Stimulated activated CD8-positive, alpha-beta memory T cell treated with anti-CD3 and anti-CD28 coated beads, Interleukin-7, amount 100 ng/mL, for 4 hours (primary cell): ENCODE measurements at regions not wholly inside any gene's neighbourhood (a gene's known extent, or its start where the extent isn't known, plus 50 kb on each side); places are given as distances from the start of the nearest gene placed in this dataset.

Experiments used
- DNase-seq, 2 donors: peaks; one replicate each; pipeline ENCODE4 v3.0.0-alpha.2; 2020; ENCODE audit warnings: low read depth in 2 of 2

DNA sequence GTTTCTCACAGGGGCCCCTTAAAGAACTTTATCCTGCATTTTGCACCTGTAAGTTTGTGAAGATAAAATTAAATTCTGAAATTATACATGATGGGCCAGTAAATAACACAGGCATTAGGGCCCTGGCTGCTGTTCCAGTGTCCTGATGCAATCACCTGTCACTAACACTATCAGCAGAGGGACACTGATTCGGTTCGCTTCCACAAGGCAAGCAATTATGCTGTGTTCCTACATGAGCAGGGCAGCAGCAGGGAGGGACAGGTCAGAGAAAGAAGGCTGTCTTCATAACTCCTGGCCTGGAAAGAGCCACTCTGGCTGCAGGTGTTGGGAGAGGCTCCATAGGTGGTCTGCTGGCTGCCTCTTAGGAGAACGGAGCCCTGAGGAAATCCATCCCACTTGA is 487.3 kb downstream of the MID1IP1 start:
- DNase-seq = no peak

DNA sequence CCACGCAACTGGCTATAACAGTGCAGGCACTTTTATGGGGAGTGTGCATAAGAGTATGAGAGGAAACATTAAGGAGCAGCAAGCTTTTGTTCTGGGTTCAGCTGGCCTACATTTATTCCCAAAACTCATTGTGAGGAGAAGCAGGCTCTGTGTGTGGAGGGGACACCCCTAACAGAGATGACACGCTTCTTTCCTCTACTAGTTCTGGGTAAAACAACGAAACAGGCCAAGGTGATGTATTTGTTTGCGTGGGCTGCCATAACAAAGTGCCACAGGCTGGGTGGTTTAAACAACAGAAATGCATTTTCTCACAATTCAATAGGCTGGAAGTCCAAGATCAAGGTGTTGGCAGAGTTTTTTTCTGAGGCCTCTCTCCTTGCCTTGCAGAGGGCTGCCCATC is 488.6 kb downstream of the MID1IP1 start:
- no peak for DNase-seq

DNA sequence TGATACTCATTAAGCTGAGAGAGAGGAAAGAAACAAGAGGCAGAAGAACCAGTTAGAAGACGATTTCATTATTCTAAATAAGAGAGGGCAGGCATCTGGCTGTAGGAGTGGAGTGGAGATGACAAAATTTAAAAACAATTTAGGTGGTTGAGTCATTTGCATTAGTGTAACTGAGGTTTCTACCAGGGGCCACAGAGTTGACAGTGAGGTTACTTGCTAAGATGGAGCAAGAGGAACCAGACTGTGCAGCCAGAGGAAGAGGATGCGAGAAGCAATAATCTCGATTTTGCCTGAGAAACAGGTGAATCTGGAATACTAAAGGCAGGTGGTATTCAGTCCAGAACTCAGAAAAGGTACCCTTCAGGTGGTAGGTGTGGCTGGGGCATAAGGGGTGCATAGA is 491.9 kb downstream of the MID1IP1 start:
- DNase-seq = no peak

- no peak for DNase-seq
Measured at GRCh38 chrX:39296472-39296871, 495.2 kb downstream of the MID1IP1 start.

GRCh38 chrX:39298821-39299220 is 497.6 kb downstream of the MID1IP1 start:
- no peak for DNase-seq

- DNase-seq = no peak
Measured at GRCh38 chrX:39299615-39300014, 498.4 kb downstream of the MID1IP1 start.

DNA sequence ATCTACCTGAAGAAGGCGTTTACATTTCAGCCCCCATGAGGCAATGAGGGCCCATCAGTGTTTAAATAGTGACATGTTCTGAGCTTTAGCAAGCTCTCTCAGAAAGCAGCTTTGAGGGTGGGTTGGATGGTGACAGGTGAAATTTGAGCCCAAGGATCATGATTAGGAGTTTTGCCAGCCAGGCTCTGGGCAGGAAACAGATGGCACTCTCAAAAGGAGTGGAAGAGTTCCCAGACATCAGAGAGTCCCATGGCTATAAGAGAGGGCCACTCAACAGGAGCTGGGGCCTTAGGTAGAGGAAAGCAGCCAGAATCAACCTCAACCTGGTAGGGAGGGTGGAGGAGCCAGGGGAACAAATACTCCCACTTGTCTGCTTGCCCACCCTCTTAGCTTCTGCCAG is 499.8 kb downstream of the MID1IP1 start:
- no peak for DNase-seq

DNA sequence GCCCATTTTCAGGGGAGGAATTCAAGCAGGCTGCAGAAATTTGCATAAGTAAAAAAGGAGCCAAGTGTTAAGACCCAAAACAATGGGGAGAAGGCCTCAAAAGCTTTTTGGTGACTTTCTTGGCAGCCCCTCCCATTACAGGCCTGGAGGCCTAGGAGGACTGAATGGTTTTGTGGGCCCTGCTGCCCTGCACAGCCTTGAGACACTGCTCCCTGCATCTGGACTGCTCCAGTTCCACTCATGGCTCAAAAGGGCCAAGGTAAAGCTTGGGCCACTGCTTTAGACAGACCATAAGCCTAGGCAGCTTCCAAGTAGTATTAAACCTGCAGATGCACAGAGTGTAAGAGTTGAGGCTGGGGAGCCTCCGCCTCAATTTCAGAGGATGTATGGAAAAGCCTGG is 501.6 kb downstream of the MID1IP1 start:
- DNase-seq = no peak

DNA sequence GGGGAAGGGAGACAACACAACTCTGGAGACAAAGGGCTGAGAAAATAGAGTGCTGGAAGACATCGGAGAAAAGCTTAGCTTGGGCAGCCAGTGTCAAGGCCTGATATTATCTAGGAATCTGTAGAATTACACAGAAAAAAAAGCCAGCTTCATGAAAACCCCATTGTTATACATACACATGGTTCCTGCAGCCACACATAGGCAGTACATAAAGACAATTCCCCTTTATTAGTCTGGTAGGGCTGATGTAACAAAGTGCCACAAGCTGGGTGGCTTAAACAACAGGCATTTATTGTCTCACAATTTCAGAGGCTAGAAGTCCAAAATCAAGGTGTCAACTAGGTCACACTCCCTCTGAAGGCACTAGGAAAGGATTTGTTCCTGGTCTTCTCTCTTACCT is 503.5 kb downstream of the MID1IP1 start:
- DNase-seq = no peak

GRCh38 chrX:39307488-39307887 is 506.2 kb downstream of the MID1IP1 start:
- DNase-seq = no peak

GRCh38 chrX:39308126-39308525 is 506.9 kb downstream of the MID1IP1 start:
- no peak for DNase-seq

DNA sequence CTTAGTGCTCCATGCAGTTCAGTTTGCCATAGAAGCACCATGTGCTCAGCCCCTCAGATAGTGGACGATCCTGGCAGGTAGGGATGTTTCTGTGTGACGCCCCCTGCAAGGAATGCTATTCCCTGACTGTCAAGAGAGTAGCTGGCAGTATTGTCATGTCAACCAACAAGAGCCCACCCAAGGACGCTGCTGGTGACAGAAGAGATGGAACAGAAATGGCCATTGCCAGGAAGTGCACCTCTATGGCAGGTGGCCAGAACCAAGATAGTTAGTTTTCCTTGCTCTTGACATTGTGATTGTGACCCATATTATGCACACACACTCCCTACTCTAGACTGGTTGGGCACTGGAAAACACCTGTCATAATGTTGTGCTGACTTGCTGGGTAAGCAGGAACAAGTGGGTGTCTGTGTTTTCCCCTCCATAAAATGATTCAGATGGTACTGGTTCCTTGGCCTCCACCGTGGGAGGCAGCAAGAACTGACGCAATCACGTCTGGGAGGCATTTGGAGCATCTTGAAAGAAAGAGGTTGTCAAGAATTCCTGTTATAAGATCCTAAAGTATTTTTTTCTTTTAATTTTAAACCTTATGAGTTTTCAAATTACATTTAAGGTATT is 507.9 kb downstream of the MID1IP1 start:
- DNase-seq = peak; percentile 46 to 56

- peak; percentile 21 to 42 for DNase-seq
Measured at GRCh38 chrX:39309721-39310152, 508.5 kb downstream of the MID1IP1 start.

- no peak for DNase-seq
Measured at GRCh38 chrX:39310891-39311290, 509.6 kb downstream of the MID1IP1 start.

DNA sequence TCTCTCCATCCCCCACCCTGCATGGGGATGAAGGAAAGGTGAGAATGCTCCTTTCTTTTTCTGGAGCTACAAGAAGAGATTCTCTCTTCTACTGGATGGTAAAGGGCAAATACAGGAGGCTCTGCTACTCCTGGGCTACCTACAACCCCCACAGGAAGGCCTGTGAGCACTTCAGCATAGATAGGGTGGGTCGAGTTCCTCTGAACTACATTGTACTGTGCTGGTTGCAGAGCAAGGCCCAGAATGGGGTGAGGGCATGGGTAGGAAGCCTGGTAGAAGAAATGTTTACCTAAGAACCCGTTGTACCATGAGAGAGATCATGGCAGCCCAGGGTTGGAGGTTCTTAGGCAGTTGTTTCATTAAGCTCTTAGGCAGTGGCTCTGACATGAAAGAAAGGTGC is 510.4 kb downstream of the MID1IP1 start:
- no peak for DNase-seq

DNA sequence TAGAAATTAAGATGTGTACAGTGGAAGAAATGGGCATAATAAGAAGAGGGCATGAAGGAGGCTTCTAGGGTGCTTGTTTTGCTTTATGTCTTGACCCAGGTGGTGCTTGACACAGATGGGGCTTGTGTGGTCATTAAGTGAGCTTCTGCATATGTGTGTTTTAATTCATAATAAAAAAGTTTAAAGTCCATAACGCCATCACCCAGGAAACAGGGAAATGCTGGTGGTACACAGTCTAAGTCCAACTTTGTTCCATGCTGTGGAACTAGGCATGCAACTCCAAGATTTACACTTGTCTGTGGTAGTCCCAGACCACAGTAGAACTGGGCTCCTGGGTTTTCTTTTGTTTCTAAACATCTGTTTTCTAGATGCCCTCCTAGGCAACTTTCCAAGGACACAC is 511.9 kb downstream of the MID1IP1 start:
- no peak for DNase-seq

DNA sequence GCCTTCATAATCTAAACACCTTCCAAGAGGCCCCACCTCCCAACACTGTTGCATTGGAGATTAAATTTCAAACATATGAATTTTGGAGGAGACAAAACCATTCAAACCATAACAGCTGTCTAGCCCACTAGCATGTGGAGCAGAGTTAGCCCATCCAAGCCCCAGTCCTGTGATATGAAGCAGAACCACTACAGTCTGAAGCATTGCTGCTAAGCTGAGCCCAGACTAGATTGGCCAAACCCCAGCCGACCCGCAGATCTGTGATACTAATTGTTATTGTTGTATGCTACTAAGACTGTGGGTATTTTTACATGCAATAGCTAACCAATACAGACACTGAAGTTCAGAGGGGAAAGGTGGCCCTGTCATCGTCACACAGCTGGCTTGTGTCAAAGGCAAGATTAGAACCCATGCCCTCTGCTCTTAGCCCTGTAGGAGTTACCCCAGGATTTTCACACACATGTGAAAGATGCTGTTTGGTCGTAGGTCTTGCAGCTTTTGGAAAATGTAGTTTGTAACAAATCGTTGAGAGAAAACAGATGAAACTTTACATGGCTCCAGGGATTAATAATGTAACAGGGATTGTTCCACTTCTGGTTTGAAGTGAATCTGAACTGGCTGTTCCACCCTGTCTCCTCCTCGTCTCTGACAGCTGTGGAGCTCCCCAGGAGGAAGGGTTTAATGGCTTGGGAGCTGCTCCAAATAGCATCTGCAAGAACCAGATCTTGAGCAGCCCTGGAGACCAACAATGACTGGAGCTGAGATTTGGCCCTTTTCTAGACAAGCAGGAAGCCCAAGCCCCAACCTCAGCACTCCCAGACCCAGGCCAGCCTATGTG is 517.5 kb downstream of the MID1IP1 start:
- DNase-seq = no peak

GRCh38 chrX:39320165-39320564 is 518.9 kb downstream of the MID1IP1 start:
- DNase-seq = no peak

GRCh38 chrX:39322496-39322895 is 521.2 kb downstream of the MID1IP1 start:
- DNase-seq = no peak

GRCh38 chrX:39324233-39324930 is 523.1 kb downstream of the MID1IP1 start:
- DNase-seq = no peak

DNA sequence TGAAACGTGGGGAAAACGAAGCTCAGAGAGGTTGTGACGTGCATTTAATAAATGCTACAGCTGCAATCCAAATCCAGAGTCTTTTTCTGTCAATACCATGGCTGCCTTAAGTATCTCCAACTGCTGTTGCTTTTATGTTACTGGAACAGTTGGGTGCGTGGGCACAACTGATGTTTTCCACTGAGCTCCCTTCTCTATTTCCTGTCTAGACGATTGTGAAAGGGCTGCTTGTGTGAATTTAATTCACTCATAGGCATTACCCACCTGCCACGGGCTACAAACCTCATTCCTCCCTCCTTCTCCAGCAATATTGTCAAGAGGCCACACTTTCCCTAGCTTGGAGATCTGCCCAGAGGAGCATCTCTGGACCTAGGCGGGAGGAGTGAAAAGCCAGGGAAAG is 526.0 kb downstream of the MID1IP1 start:
- peak; percentile 36 to 47 for DNase-seq

GRCh38 chrX:39327705-39328104 is 526.4 kb downstream of the MID1IP1 start:
- no peak for DNase-seq

GRCh38 chrX:39328661-39329060 is 527.4 kb downstream of the MID1IP1 start:
- DNase-seq = no peak
